ENCODE measurements at regions not wholly inside any gene's neighbourhood (a gene's known extent, or its start where the extent isn't known, plus 50 kb on each side); places are given as distances from the start of the nearest gene placed in this dataset.

GRCh38 chr14:56888274-56888673 is 78.0 kb upstream of the OTX2 start (continued):
- TF ChIP-seq GLI4 (CRISPR knock-in tag; IDR thresholded peaks at IDR 0.05; ENCODE audit: borderline replicate concordance) (no peak), DNMT3B (CRISPR knock-in tag; conservative IDR thresholded peaks at IDR 0.05) (no peak)

- ATAC-seq, result no peak
- H3K4me1 ChIP-seq (ENCODE audit: insufficient read depth, low read length), result no peaks in the 10 kb centered on the region
- no TSS peak for BruUV-seq (replicated peaks)
- peaks cover 0 to 3% of the 10 kb centered on the region in 2 experiments; a peak in 1 of 5 replicates for H3K27me3 ChIP-seq (ENCODE audit: control insufficient read depth in 1 of 2, insufficient read depth in 2 of 2, low read length in 2 of 2)
- in situ Hi-C loops (cut with HindIII; ENCODE audit: extremely low pct_ligation_motif_present, low pct_unique_long_range_greater_than_20kb) (no loop called here), intact Hi-C loops (cut with micrococcal nuclease; ENCODE audit: unreplicated experiment) (no loop called here)
- no peak overlapping the region for H3K27ac ChIP-seq (ENCODE audit: extremely low read length, insufficient read depth, low read length)
- H3K9ac ChIP-seq (ENCODE audit: insufficient read depth, low read depth, low read length), result no peak overlapping the region
- no peak overlapping the region for H3K4me2 ChIP-seq (ENCODE audit: low read depth, low read length)
- H3K79me2 ChIP-seq (ENCODE audit: insufficient read depth, low read length), result no peaks in the 10 kb centered on the region
- ChIA-PET POLR2A (no interaction called here), CTCF (ENCODE audit: low intra/inter-chr PET ratio, low total read pairs) (no interaction called here)
- WGBS (ENCODE audit: low lambda C conversion rate), result 8% methylated on average over 2 of the region's 2 CpGs
- FAIRE-seq, result no peak
- H3K4me3 ChIP-seq (replicated peaks in 1 of 3; ENCODE audit: insufficient read depth in 1 of 3, low read depth in 2 of 3, low read length in 3 of 3), result no peak overlapping the region
- no peaks in the 10 kb centered on the region for H4K20me1 ChIP-seq (ENCODE audit: insufficient read depth, low read length)
- DNase-seq (ENCODE audit: low spot score), result no peak
- no peaks in the 10 kb centered on the region for H3K36me3 ChIP-seq (replicated peaks in 1 of 2; ENCODE audit: control insufficient read depth in 1 of 2, insufficient read depth in 2 of 2, low read length in 2 of 2)
- no peaks in the 10 kb centered on the region for H3K9me3 ChIP-seq (ENCODE audit: low read length)
- H2AFZ ChIP-seq (ENCODE audit: low read length), result no peak overlapping the region
- TF ChIP-seq KMT2A (CRISPR knock-in tag; IDR thresholded peaks at IDR 0.05), result no peak
- no peak for TF ChIP-seq ETV5 (CRISPR knock-in tag; IDR thresholded peaks at IDR 0.05; ENCODE audit: borderline replicate concordance)
- TF ChIP-seq MZF1 (CRISPR knock-in tag; IDR thresholded peaks at IDR 0.05; ENCODE audit: borderline replicate concordance), result no peak
- no peak for TF ChIP-seq SOX5 (CRISPR knock-in tag; IDR thresholded peaks at IDR 0.05; ENCODE audit: borderline replicate concordance)
- TF ChIP-seq ZBTB1 (CRISPR knock-in tag; IDR thresholded peaks at IDR 0.05; ENCODE audit: borderline replicate concordance), result no peak
- TF ChIP-seq DPF2 (CRISPR knock-in tag; IDR thresholded peaks at IDR 0.05; ENCODE audit: borderline replicate concordance, low read depth), result no peak
- TF ChIP-seq SAP130 (CRISPR knock-in tag; IDR thresholded peaks at IDR 0.05; ENCODE audit: low read depth), result no peak
- TF ChIP-seq BRF2 (CRISPR knock-in tag; IDR thresholded peaks at IDR 0.05), result no peak
- TF ChIP-seq ZMYM3 (CRISPR knock-in tag; IDR thresholded peaks at IDR 0.05), result no peak
- no peak for TF ChIP-seq KDM1A (CRISPR knock-in tag; IDR thresholded peaks at IDR 0.05)
- TF ChIP-seq ZNF703 (CRISPR knock-in tag; IDR thresholded peaks at IDR 0.05; ENCODE audit: borderline replicate concordance), result no peak
- TF ChIP-seq ZNF562 (CRISPR knock-in tag; IDR thresholded peaks at IDR 0.05; ENCODE audit: borderline replicate concordance), result no peak
- no peak for TF ChIP-seq MTF2 (CRISPR knock-in tag; IDR thresholded peaks at IDR 0.05; ENCODE audit: borderline replicate concordance)
These were observed 76.9 kb upstream of the OTX2 start for GRCh38 chr14:56887216-56887615.

Measured in HepG2 (cell line).